HepG2 (cell line): ENCODE measurements at regions not wholly inside any gene's neighbourhood (a gene's known extent, or its start where the extent isn't known, plus 50 kb on each side); places are given as distances from the start of the nearest gene placed in this dataset.

Experiments used
- ARID2 ChIP-seq: sonication (generic); formaldehyde crosslinking; IDR thresholded peaks from 2 replicates; pipeline ENCODE4 v1.8.1; 2022; ENCODE audit warnings: mild to moderate bottlenecking, missing genetic modification reagents, borderline replicate concordance
- BHLHE40 ChIP-seq: IDR thresholded peaks from 2 replicates; pipeline ENCODE4 v1.6.1; 2011; ENCODE audit warnings: low read length, improper control_type of control experiment
- FOXM1 ChIP-seq: sonication (generic); formaldehyde crosslinking; IDR thresholded peaks from 2 replicates; pipeline ENCODE4 v1.5.0; 2020; ENCODE audit warnings: missing genetic modification reagents
- RFX1 ChIP-seq: fragments of 450-650 bp; IDR thresholded peaks from 2 replicates; pipeline ENCODE4 v1.6.1; 2017
- SMAD1 ChIP-seq: sonication (generic); formaldehyde crosslinking; IDR thresholded peaks from 2 replicates; pipeline ENCODE4 v1.4.0; 2020; ENCODE audit warnings: missing genetic modification reagents, low read depth, mild to moderate bottlenecking, borderline replicate concordance
- SP4 ChIP-seq: sonication (generic); formaldehyde crosslinking; IDR thresholded peaks from 2 replicates; pipeline ENCODE4 v1.8.1; 2023; ENCODE audit warnings: mild to moderate bottlenecking, missing genetic modification reagents
- YY1 ChIP-seq: IDR thresholded peaks from 2 replicates; pipeline ENCODE4 v1.6.1; 2011; ENCODE audit warnings: low read length, low read depth, moderate library complexity, mild to moderate bottlenecking; ENCODE audit not compliant: insufficient read depth, insufficient replicate concordance
- ZSCAN30 ChIP-seq: sonication (generic); formaldehyde crosslinking; IDR thresholded peaks from 2 replicates; pipeline ENCODE4 v1.5.0; 2020; ENCODE audit warnings: mild to moderate bottlenecking, missing genetic modification reagents
- TF ChIP-seq, protein P1 (sequence below): sonication (generic); formaldehyde crosslinking; IDR thresholded peaks from 2 replicates; pipeline ENCODE4 v1.5.0; 2020; ENCODE audit warnings: mild to moderate bottlenecking, missing genetic modification reagents, moderate library complexity

DNA sequence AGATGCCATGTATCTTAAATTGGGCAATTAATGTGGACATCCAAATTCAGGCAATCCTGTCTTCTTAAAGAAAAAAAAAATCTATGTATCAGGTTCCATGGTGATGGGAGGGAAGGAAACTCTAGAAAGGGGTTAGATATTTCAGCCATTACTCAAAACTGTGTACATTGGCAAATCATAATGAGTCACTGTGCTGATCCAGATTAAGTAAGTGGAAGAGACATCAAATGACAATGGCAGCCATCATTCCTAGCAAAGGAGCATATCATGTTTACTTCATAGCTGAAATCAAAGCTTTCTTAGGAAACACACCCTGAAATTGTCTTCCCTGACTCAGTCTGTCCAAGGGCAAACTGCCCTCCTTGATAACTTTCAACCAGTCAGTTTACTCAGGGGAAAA, 713.3 kb upstream of the GBE1 start:
- no peak for TF ChIP-seq RFX1
- no peak for TF ChIP-seq ZSCAN30 (CRISPR knock-in tag)
- TF ChIP-seq, protein P1, sequence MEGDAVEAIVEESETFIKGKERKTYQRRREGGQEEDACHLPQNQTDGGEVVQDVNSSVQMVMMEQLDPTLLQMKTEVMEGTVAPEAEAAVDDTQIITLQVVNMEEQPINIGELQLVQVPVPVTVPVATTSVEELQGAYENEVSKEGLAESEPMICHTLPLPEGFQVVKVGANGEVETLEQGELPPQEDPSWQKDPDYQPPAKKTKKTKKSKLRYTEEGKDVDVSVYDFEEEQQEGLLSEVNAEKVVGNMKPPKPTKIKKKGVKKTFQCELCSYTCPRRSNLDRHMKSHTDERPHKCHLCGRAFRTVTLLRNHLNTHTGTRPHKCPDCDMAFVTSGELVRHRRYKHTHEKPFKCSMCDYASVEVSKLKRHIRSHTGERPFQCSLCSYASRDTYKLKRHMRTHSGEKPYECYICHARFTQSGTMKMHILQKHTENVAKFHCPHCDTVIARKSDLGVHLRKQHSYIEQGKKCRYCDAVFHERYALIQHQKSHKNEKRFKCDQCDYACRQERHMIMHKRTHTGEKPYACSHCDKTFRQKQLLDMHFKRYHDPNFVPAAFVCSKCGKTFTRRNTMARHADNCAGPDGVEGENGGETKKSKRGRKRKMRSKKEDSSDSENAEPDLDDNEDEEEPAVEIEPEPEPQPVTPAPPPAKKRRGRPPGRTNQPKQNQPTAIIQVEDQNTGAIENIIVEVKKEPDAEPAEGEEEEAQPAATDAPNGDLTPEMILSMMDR (CRISPR knock-in tag) = no peak
- TF ChIP-seq ARID2 (CRISPR knock-in tag) = no peak
- no peak for TF ChIP-seq FOXM1 (CRISPR knock-in tag)
- TF ChIP-seq SP4 (CRISPR knock-in tag) = no peak
- TF ChIP-seq YY1 = no peak
- TF ChIP-seq SMAD1 (CRISPR knock-in tag) = no peak
- TF ChIP-seq BHLHE40 = no peak
